ENCODE measurements at regions not wholly inside any gene's neighbourhood (a gene's known extent, or its start where the extent isn't known, plus 50 kb on each side); places are given as distances from the start of the nearest gene placed in this dataset.

DNA sequence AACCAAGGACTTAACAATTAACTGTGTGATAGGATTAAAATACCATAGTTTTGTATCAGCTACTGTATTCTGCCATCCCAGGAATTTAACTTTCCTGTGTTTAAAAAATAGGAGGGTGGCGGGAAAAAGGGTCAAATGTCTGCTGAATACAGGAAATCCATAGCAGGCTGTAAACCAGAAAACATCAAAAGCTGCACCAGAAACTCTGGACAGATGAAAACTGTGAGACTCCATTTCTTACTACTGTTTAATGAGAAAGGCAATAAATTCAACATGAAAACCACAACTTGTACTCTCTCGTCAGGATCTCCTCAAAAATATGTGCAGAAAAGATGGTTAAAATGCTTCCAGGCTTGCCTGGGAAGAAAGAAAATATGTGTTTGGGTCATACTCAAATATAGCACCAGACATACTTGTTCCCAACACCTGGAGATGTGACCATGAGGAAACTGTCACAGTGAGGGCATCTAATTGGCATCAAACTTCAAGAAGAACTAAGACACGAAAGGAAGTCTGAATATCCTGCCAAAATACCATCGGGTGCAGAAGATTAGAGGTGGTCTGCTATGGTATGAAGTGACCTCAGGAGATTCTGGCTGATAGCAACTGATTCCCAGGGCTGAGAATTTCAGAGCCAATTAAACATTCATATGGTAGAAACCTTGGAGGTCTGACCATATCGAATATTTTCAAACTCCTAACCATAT, 164.7 kb upstream of the TARS1 start:
- TF ChIP-seq, protein P1, sequence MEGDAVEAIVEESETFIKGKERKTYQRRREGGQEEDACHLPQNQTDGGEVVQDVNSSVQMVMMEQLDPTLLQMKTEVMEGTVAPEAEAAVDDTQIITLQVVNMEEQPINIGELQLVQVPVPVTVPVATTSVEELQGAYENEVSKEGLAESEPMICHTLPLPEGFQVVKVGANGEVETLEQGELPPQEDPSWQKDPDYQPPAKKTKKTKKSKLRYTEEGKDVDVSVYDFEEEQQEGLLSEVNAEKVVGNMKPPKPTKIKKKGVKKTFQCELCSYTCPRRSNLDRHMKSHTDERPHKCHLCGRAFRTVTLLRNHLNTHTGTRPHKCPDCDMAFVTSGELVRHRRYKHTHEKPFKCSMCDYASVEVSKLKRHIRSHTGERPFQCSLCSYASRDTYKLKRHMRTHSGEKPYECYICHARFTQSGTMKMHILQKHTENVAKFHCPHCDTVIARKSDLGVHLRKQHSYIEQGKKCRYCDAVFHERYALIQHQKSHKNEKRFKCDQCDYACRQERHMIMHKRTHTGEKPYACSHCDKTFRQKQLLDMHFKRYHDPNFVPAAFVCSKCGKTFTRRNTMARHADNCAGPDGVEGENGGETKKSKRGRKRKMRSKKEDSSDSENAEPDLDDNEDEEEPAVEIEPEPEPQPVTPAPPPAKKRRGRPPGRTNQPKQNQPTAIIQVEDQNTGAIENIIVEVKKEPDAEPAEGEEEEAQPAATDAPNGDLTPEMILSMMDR (IDR thresholded peaks at IDR 0.05; ENCODE audit: low read length): no peak
- TF ChIP-seq EZH2 (optimal IDR thresholded peaks at IDR 0.05; ENCODE audit: low read depth, low read length): no peak
